GM23248 (cell line): ENCODE measurements at regions not wholly inside any gene's neighbourhood (a gene's known extent, or its start where the extent isn't known, plus 50 kb on each side); places are given as distances from the start of the nearest gene placed in this dataset.

ENCODE experiments used
- EZH2 ChIP-seq: fragments of 200-600 bp; sonication (generic); IDR thresholded peaks from 2 replicates; pipeline ENCODE4 v1.6.1; 2018; ENCODE audit warnings: antibody characterized with exemption, mild to moderate bottlenecking; ENCODE audit not compliant: insufficient read depth, poor library complexity, severe bottlenecking
- EZH2phosphoT487 ChIP-seq: fragments of 200-600 bp; sonication (generic); IDR thresholded peaks from 2 replicates; pipeline ENCODE4 v1.6.1; 2018; ENCODE audit warnings: antibody characterized with exemption, moderate library complexity, mild to moderate bottlenecking, low read depth; ENCODE audit not compliant: insufficient read depth

- TF ChIP-seq EZH2 (no peak), EZH2phosphoT487 (no peak)
Observed at GRCh38 chr11:87616511-87616910, 558.7 kb downstream of the RAB38 start.
